PC-9 (cell line): ENCODE measurements at regions not wholly inside any gene's neighbourhood (a gene's known extent, or its start where the extent isn't known, plus 50 kb on each side); places are given as distances from the start of the nearest gene placed in this dataset.

Experiments used
- BruUV-seq: library from RNA; stranded (reverse); fragments of 400-500 nt; replicated peaks from 2 replicates; lab custom pipeline; 2021; lab: Mats Ljungman, UMichigan
- CTCF ChIA-PET: fragments of 300-600 bp; sonication (Branson Sonifier 250); formaldehyde crosslinking; loops from one replicate; lab custom pipeline; 2022; ENCODE audit warnings: antibody characterized with exemption; lab: Charles Lee
- POLR2A ChIA-PET: fragments of 300-600 bp; sonication (Branson Sonifier 250); formaldehyde crosslinking; loops from one replicate; lab custom pipeline; 2022; ENCODE audit warnings: antibody characterized with exemption; ENCODE audit not compliant: unreplicated experiment; lab: Charles Lee
- DNase-seq, 2 experiments: peaks; one replicate each; pipeline versions ENCODE4 v3.0.0 to v3.0.0-alpha.2; 2015 to 2022; ENCODE audit warnings: mixed read lengths in 1 of 2
- H2AFZ ChIP-seq: fragments of 200-600 bp; sonication (generic); 2 replicates; pipeline ENCODE4 v1.8.1; 2017; ENCODE audit warnings: antibody characterized with exemption
- H3F3A ChIP-seq: fragments of 200-600 bp; sonication (generic); 2 replicates; pipeline ENCODE4 v1.8.1; 2017; ENCODE audit warnings: antibody characterized with exemption, mild to moderate bottlenecking, low read depth; ENCODE audit not compliant: insufficient read depth
- H3K27ac ChIP-seq: fragments of 200-600 bp; sonication (generic); 2 replicates; pipeline ENCODE4 v1.6.1; 2016; ENCODE audit warnings: mixed run types
- H3K27me3 ChIP-seq: fragments of 200-600 bp; sonication (generic); 2 replicates; pipeline ENCODE4 v1.6.1; 2016; ENCODE audit warnings: low read depth, mixed run types; ENCODE audit not compliant: insufficient read depth
- H3K36me3 ChIP-seq: fragments of 200-600 bp; sonication (generic); 2 replicates; pipeline ENCODE4 v1.6.1; 2016; ENCODE audit warnings: low read depth, mixed run types
- H3K4me1 ChIP-seq: fragments of 200-600 bp; sonication (generic); replicated peaks from 2 replicates; pipeline ENCODE4 v1.6.1; 2016; ENCODE audit warnings: mixed run types; ENCODE audit not compliant: insufficient read depth
- H3K4me2 ChIP-seq: fragments of 200-600 bp; sonication (generic); 2 replicates; pipeline ENCODE4 v1.6.1; 2017; ENCODE audit warnings: mixed run types
- H3K4me3 ChIP-seq: fragments of 200-600 bp; sonication (generic); 2 replicates; pipeline ENCODE4 v1.6.1; 2016; ENCODE audit warnings: mixed run types
- H3K79me2 ChIP-seq: fragments of 200-600 bp; sonication (generic); 2 replicates; pipeline ENCODE4 v1.6.1; 2017; ENCODE audit warnings: low read depth, mixed run types
- H3K9me2 ChIP-seq: fragments of 200-600 bp; sonication (generic); 2 replicates; pipeline ENCODE4 v1.8.1; 2017; ENCODE audit warnings: mild to moderate bottlenecking; ENCODE audit not compliant: insufficient read depth
- H3K9me3 ChIP-seq: fragments of 200-600 bp; sonication (generic); 2 replicates; pipeline ENCODE4 v1.8.1; 2016; ENCODE audit warnings: low read depth; ENCODE audit not compliant: insufficient read depth
- H4K20me1 ChIP-seq: fragments of 200-600 bp; sonication (generic); 2 replicates; pipeline ENCODE4 v1.8.1; 2017; ENCODE audit not compliant: insufficient read depth
- EZH2 ChIP-seq: fragments of 200-600 bp; sonication (generic); IDR thresholded peaks from 2 replicates; pipeline ENCODE4 v1.8.0; 2017; ENCODE audit warnings: antibody characterized with exemption, low read depth
- intact Hi-C: fragments of 100-400 bp; cut with micrococcal nuclease; formaldehyde crosslinking; loops from one replicate; pipeline ENCODE4 v1.10.0; 2022; ENCODE audit not compliant: unreplicated experiment
- TF ChIP-seq, protein P1 (sequence below): fragments of 200-600 bp; sonication (generic); conservative IDR thresholded peaks from 2 replicates; pipeline ENCODE4 v1.6.1; 2017; ENCODE audit warnings: mixed run types, antibody characterized with exemption, mild to moderate bottlenecking, moderate library complexity

DNA sequence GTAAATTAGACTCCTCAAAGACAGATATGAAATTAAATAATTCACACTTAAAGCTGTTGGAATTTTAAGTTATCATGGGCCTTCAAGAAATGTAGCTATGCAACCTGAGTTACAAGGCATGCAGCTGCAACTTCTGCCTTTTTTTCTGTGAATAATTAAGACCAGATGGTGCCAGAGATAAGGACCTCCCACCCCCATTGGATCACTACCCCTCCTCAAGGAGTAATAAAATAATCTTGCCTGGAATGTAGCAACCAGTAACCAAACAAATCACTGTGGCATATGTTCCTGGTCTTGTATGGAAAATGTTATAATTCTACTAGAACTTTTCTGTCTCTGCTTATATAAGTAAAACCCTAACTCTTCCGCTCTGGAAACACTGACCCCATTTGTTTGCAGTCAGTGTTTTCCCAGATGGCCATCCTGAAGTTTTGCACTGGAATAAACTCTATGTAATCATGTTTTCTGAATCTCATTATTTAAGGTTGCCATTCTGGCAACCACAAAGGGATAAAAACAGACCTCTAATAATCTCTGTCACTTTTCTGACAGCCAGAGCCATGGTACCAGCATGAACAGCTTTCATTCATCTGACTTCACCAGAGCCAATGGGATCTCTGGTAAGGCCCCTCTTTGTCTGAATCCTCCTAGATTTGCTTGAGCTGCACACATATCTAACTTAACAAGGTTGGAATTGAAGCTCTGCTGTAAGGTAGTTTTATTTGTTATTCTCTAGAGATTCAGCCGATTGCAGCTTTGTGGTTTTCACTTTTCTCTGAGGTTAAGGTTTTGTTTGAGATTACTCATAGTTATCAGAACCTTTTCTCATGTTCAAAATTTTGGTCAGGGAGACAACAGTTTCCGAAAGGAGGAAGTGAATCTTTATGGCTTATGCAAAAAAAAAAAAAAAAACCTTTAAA, 274.6 kb downstream of the NAF1 start:
- Histone ChIP-seq H3K27ac (no peak overlapping the region), H3K4me3 (no peak overlapping the region), H3K4me2 (no peak overlapping the region), H3K9me3 (no peaks in the 10 kb centered on the region), H3K79me2 (no peaks in the 10 kb centered on the region), H3K4me1 (no peaks in the 10 kb centered on the region), H4K20me1 (no peaks in the 10 kb centered on the region), H3K27me3 (no peaks in the 10 kb centered on the region), H2AFZ (no peak overlapping the region), H3K36me3 (no peaks in the 10 kb centered on the region), H3K9me2 (no peaks in the 10 kb centered on the region), H3F3A (no peaks in the 10 kb centered on the region)
- intact Hi-C loops = no loop called here
- ChIA-PET CTCF (no interaction called here), POLR2A (interaction anchor here (0.6 kb wide), 1 partner anchor 18 kb away, joined by 4 read pairs; no protein-coding TSS in a partner anchor)
- DNase-seq = no peak
- BruUV-seq = no TSS peak
- TF ChIP-seq EZH2 = no peak
- TF ChIP-seq, protein P1, sequence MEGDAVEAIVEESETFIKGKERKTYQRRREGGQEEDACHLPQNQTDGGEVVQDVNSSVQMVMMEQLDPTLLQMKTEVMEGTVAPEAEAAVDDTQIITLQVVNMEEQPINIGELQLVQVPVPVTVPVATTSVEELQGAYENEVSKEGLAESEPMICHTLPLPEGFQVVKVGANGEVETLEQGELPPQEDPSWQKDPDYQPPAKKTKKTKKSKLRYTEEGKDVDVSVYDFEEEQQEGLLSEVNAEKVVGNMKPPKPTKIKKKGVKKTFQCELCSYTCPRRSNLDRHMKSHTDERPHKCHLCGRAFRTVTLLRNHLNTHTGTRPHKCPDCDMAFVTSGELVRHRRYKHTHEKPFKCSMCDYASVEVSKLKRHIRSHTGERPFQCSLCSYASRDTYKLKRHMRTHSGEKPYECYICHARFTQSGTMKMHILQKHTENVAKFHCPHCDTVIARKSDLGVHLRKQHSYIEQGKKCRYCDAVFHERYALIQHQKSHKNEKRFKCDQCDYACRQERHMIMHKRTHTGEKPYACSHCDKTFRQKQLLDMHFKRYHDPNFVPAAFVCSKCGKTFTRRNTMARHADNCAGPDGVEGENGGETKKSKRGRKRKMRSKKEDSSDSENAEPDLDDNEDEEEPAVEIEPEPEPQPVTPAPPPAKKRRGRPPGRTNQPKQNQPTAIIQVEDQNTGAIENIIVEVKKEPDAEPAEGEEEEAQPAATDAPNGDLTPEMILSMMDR = no peak

- no peak overlapping the region for H3K27ac ChIP-seq
- ChIA-PET POLR2A (interaction anchor here (0.6 kb wide), 1 partner anchor 109 kb away, joined by 6 read pairs; no protein-coding TSS in a partner anchor), CTCF (no interaction called here)
- no peaks in the 10 kb centered on the region for H3K27me3 ChIP-seq
- TF ChIP-seq EZH2 = no peak
- H3K9me2 ChIP-seq = no peaks in the 10 kb centered on the region
- H3K79me2 ChIP-seq = no peaks in the 10 kb centered on the region
- H3K9me3 ChIP-seq = no peaks in the 10 kb centered on the region
- H2AFZ ChIP-seq = no peak overlapping the region
- no peaks in the 10 kb centered on the region for H4K20me1 ChIP-seq
- no peaks in the 10 kb centered on the region for H3F3A ChIP-seq
- BruUV-seq = no TSS peak
- H3K4me3 ChIP-seq = no peak overlapping the region
- no peaks in the 10 kb centered on the region for H3K4me1 ChIP-seq
- no peaks in the 10 kb centered on the region for H3K36me3 ChIP-seq
- intact Hi-C loops = no loop called here
- no peak overlapping the region for H3K4me2 ChIP-seq
- DNase-seq = no peak
Observed at GRCh38 chr4:162878096-162878495, 288.6 kb downstream of the NAF1 start.

- H2AFZ ChIP-seq = no peak overlapping the region
- no peaks in the 10 kb centered on the region for H3K9me3 ChIP-seq
- no peak overlapping the region for H3K4me2 ChIP-seq
- no peak for DNase-seq
- no peaks in the 10 kb centered on the region for H3K27me3 ChIP-seq
- ChIA-PET CTCF (no interaction called here), POLR2A (no interaction called here)
- no peaks in the 10 kb centered on the region for H3K9me2 ChIP-seq
- H3K79me2 ChIP-seq = no peaks in the 10 kb centered on the region
- no peaks in the 10 kb centered on the region for H3F3A ChIP-seq
- TF ChIP-seq EZH2 = no peak
- TF ChIP-seq, protein P1 = no peak
- no peaks in the 10 kb centered on the region for H3K36me3 ChIP-seq
- BruUV-seq = no TSS peak
- intact Hi-C loops = no loop called here
- H3K4me1 ChIP-seq = no peaks in the 10 kb centered on the region
- no peak overlapping the region for H3K27ac ChIP-seq
- H4K20me1 ChIP-seq = no peaks in the 10 kb centered on the region
- H3K4me3 ChIP-seq = no peak overlapping the region
Observed at GRCh38 chr4:162874748-162875147, 291.9 kb downstream of the NAF1 start.
